GM18858 (cell line): ENCODE measurements at regions not wholly inside any gene's neighbourhood (a gene's known extent, or its start where the extent isn't known, plus 50 kb on each side); places are given as distances from the start of the nearest gene placed in this dataset.
"Not testable (repeated sequence)": the region's sequence is repeated elsewhere in the genome, so short reads cannot be mapped to it uniquely, and the experiment has no call there.

Source experiments
- ATAC-seq: cut with Tn5 transposase; IDR thresholded peaks from one replicate; pipeline ENCODE4 v1.9.1; 2021; ENCODE audit not compliant: unreplicated experiment

GRCh38 chr18:73045037-73045436 lies 177.2 kb upstream of the NETO1 start:
- no peak for ATAC-seq

DNA sequence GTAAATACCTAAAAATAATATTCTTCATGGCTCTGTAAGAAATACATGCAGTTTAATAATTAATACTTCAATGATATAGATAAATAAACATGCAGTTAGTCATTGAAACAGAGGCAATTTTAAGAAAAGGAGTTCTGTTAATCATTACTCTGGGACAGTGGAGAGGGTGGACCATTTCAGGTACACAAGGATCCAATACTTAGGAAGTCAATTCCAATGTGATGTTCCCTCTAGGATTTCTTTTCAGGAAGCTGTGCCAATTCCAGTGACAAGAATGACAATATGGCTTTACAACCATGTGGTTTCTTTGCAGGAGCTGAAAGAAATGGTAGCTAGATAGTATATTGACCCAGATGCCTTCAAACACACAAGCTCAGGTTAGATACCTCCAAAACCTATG lies 175.8 kb upstream of the NETO1 start:
- ATAC-seq = no peak

DNA sequence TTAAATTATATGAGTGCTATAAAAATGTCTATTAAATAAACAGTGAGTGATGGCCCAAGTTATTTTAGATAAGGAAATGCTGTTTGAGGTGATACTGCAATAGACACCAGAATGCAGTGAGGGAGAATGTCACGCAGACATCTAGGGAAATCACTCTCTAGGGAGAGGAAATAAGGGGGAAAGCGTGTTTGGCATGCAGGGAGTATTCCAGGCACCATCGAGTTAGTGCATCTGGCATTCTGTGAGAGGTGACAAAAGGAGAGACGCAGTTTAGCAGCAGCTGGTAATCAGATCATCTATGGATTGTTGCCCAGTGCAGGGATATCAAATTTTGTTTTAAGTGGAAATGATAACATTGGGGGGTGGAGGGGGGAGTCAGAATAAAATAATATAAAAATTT lies 175.4 kb upstream of the NETO1 start:
- no peak for ATAC-seq

DNA sequence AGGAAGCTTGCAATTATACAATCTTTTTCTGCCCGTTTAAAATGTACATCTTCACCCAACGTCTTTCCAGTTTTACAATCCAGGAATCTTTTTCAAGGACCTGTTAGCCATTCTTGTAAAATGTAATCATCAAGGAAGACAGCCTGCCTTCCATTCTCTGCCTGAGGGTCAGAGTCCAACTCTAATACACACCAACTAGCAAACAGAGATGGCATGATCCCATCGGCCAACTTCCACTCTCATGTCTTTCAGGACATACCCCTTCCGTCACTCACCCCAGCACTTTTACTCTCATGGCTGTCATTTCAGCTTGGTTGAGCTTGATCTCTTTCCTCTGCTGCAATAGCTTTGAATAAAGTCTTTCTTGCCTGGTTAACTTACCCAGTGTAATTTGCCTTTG lies 172.5 kb upstream of the NETO1 start:
- ATAC-seq = no peak

DNA sequence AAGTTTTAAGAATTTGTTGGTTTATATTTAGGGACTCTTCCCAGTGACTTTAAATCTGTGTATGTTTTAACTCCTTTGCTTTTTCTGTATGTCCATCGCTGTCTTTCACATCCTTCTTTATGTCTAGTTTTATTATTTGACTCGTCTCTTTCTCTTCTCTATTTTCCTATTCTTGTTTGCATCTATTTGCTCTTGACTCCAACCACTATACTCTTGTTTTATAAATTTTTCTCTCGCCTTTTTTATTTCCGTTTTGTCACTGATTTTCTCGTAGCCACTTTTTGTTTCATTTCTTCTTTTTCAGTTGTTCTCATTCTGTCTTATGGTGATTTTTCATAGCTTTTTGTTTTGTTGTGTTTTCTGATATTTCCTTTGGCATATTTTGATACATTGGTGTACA lies 170.5 kb upstream of the NETO1 start:
- no peak for ATAC-seq

DNA sequence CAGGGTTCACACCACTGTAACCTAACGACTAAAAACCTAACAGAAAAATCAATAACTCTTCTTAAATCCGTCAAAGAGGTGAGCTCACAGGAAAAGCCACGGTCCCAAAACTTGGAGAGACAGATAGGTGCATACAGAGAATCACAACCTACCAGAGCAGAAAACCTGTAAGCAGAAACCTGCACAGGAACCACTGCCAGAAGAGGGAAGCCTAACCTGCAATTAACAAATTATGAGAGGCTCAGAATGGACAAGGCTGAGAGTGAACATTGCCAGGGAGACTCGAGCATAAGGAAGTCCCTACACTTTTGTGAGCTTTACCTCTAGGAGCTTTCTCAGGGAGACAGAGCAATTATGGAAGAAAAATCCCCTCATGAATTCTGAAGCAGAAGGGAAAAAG lies 156.2 kb upstream of the NETO1 start:
- no peak for ATAC-seq

DNA sequence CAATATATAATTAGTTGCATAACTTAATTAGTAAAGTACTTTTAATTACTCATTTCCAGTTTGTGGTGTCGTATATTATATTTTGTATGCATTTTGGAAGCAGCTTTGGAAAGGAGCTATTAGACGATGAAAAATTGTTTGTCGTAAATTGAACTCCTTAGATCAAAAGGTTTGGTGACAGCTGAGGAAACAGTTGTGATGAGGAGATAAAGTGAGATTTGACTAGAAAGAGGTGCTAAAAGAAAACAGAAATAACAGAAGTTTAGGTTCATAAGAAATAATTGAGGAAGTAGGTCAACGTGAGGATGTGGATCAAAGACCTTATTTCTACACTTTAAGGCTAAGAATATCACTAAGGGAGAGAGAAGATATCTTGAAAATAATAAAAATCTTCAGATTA lies 141.9 kb upstream of the NETO1 start:
- ATAC-seq = no peak

DNA sequence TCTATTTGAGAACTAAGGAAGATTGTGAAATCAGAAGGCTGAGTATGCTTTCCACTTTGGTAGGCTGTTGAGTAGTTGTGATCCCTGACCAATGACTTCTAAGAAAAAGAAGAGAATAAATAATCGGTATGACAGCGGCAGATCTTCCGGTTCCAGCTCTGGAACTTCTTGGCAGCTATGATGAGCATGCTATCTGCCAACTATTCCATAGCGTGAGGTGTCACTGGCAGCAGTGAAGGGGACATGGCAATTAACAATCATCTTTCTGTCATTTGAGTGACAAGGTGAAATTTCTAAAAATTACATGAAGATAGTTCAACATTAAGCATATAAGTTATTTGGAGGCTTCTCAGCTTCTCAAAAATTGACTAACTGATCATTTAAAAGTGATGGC lies 140.1 kb upstream of the NETO1 start:
- ATAC-seq = no peak

- ATAC-seq = peak; percentile 62
Measured at GRCh38 chr18:73007195-73007914, 139.6 kb upstream of the NETO1 start.

DNA sequence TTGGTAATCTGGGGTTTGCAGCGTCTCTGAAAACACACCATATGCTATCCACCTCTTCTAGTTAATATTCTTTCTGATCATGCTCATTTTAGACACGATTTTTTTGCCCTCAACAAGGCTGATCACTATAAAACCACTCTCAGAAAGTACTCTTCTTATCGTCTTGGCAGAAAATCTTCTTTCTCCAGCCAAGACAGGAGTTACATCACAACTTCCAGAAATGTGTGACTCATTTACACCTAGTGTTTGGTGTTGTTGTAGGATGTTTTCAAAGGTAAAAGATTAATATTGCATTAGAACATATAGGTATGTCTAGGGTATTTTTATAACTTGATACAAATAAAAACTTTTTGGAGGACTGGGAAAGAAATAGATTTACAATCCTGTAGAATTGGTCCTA lies 138.5 kb upstream of the NETO1 start:
- no peak for ATAC-seq

DNA sequence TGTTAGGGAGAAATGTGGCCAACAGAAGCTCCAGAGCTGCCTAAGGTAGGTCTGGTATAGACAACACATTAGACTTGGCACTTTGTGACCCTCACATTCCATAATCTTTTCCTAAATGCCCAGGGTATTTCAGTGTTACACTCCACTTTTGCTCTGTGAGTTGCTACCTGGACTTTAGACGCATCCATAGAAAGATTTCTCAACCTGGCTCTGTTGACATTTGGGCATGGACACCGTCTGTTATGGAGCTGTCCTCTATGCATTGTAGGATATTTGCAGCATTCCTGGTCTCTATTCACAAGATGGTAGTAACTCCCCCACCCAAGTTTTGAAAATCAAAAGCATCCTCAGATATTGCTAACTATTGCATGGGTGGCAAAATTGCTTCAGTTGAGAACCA lies 136.5 kb upstream of the NETO1 start:
- no peak for ATAC-seq

DNA sequence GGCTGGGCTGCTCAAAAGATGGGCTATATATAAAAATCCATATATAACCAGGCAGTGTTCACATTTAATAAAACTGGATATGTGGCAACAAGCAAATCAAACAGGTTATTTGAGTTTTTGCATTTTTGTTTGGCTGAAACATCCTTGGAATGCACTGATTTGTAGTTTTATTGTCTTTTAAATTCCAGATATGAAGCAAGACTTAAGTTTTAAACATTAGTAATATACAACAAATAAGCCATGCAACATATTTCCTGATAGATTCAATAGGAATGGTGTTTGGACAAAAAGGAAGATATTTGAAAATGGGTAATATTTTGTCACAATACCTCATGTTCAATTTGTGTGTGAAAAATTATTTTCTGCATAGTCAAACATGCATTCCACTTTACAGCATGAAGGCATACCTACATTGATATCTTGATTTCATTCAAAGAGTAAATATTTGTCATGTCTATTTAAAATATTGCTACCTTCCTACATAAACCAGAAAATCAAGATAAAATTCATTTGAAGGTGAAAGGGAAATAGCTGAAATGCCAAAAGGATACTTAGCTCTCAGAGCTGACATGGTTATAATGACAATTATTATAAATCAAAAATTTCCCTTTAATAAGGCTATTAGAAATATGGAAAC lies 132.3 kb upstream of the NETO1 start:
- ATAC-seq = no peak

GRCh38 chr18:72995558-72995957 lies 127.8 kb upstream of the NETO1 start:
- ATAC-seq = no peak

GRCh38 chr18:72993250-72993649 lies 125.5 kb upstream of the NETO1 start:
- ATAC-seq = no peak

GRCh38 chr18:72991379-72991778 lies 123.6 kb upstream of the NETO1 start:
- no peak for ATAC-seq

DNA sequence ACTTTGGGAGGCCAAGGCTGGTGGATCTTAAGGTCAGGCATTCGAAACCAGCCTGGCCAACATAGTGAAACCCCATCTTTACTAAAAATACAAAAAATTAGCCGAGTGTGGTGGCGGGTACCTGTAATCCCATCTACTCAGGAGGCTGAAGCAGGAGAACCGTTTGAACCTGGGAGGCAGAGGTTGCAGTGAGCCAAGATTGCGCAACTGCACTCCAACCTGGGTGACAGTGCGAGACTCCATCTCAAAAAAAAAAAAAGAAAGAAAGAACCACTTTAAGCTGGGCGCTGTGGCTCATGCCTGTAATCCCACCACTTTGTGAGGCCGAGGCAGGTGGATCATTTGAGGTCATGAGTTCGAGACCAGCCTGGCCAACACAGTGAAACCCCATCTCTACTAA lies 119.8 kb upstream of the NETO1 start:
- ATAC-seq = not testable (repeated sequence)

- peak; percentile 42 for ATAC-seq
Measured at GRCh38 chr18:72986103-72986502, 118.3 kb upstream of the NETO1 start.

DNA sequence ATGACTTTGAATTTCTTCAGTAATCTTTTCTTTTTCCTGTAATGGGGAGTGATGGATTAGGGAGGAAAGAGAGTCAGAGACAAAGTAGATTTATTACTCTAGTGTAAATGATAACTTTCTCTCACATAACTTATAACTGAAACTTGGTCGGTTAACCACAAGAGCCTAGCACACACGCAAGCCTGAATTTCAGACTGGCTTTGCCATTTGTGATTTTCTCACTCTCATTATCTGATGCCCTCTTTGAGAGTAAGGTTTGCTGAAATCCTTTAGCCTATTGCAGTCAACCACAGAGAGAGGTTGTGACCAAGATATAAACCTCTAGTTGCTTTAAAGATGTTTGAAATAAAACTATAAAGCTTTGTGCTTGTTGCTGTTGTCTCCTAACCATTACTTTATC lies 117.9 kb upstream of the NETO1 start:
- ATAC-seq = peak; percentile 91

- no peak for ATAC-seq
Measured at GRCh38 chr18:72984290-72984689, 116.5 kb upstream of the NETO1 start.

DNA sequence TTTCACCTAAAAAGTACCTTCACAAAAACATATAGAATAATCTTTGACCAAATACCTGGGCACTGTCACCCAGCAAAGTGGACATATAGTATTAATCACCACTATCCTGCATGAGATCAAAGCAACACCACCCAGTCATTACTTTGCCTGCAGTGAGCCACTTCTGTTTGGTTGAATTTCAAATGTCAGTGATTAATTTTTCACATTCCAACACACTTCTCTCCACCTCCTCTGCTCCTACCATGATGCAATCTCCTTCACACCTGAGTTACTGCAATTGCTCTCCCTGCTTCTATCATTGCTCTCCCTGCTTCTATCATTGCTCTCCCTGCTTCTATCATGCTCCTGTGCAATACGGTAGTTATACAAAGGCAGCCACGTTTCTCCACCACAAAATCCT lies 106.1 kb upstream of the NETO1 start:
- no peak for ATAC-seq

DNA sequence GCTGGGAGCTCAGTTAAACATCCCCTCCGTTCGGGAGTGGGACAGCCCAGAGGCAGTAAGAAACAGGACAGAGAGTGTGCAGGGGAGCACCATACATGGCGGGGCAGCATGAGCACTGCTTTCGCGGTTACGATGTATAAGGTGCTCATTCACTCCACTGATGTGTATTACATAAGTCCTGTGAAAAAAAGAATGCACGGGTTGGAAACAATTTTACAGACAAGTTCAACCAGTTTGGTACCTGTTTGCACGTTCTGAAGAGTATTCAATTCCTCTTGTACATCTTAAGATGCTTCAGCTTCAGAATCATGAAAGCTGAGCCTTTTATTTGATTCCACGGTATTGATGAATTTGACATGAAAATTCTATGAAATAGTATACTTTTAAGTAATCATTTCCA lies 97.8 kb upstream of the NETO1 start:
- no peak for ATAC-seq

DNA sequence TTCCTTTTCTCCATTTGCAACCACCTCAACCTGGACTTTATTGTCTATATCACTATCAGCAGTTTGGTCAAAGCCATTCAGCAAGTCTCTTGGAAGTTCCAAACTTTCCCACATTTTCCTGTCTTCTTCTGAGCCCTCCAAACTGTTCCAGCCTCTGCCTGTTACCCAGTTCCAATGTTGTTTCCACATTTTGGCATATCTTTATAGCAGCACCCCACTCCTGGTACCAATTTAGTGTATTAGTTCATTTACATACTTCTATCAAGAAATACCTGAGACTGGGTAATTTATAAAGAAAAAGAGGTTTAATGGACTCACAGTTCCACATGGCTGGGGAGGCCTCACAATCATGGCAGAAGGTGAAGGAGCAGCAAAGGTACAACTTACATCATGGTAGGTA lies 90.4 kb upstream of the NETO1 start:
- ATAC-seq = not testable (repeated sequence)

DNA sequence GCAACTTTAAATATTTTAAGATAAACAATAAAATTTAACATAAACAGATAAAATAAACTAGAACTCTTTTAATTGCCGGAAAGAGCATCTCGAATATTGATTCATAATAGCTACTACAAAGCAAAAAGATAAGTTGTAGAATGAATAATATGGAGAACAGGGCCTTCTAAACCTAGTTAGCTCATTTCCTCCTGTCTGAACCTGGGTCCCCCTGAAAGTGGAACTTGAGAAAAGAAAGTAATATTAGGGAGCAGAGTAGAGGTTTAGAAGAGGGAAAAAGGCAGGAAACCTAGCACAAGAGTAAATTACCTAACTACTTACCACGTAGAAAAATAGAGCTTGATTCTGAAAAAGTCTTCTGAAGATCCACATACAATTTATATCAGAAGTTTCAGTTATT lies 80.7 kb upstream of the NETO1 start:
- ATAC-seq = no peak
